ENCODE measurements at regions not wholly inside any gene's neighbourhood (a gene's known extent, or its start where the extent isn't known, plus 50 kb on each side); places are given as distances from the start of the nearest gene placed in this dataset.

DNA sequence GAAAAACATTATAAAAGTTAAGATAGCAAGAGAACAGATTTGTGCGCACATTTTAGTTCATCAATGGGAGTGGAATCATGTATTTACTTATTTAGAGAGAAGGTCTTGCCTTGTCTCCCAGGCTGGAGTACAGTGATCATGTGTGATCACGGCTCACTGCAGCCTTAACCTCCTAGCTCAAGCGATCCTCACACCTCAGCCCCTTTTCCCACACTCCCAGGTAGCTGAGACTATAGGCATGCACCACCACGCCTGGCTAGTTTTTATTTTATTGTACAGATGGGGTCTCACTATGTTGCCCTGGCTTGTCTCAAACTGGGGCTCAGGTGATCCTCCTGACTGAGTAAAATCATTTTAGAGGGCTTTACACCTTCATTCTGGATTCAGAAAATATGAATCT, 72.3 kb upstream of the ADGRF1 start:
- TF ChIP-seq PRDM10 (IDR thresholded peaks at IDR 0.05; ENCODE audit: partially characterized antibody): no peak
- TF ChIP-seq, protein P1, sequence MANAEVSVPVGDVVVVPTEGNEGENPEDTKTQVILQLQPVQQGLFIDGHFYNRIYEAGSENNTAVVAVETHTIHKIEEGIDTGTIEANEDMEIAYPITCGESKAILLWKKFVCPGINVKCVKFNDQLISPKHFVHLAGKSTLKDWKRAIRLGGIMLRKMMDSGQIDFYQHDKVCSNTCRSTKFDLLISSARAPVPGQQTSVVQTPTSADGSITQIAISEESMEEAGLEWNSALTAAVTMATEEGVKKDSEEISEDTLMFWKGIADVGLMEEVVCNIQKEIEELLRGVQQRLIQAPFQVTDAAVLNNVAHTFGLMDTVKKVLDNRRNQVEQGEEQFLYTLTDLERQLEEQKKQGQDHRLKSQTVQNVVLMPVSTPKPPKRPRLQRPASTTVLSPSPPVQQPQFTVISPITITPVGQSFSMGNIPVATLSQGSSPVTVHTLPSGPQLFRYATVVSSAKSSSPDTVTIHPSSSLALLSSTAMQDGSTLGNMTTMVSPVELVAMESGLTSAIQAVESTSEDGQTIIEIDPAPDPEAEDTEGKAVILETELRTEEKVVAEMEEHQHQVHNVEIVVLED (CRISPR knock-in tag; IDR thresholded peaks at IDR 0.05): no peak
- TF ChIP-seq CTCF (IDR thresholded peaks at IDR 0.05 in 2 of 3, conservative IDR thresholded peaks at IDR 0.05 in 1 of 3; ENCODE audit: insufficient read depth in 2 of 3, low read depth in 1 of 3, low read length in 3 of 3): no peak
- no peak for TF ChIP-seq NRF1 (conservative IDR thresholded peaks at IDR 0.05 in 1 of 2, IDR thresholded peaks at IDR 0.05 in 1 of 2)
- no peak for TF ChIP-seq RHOXF2B (CRISPR knock-in tag; conservative IDR thresholded peaks at IDR 0.05)
- TF ChIP-seq CBX3 (IDR thresholded peaks at IDR 0.05; ENCODE audit: borderline replicate concordance in 1 of 2, low read length in 2 of 2): no peak
- TF ChIP-seq POLR2A (conservative IDR thresholded peaks at IDR 0.05): no peak
- no peak for TF ChIP-seq KAT7 (CRISPR knock-in tag; IDR thresholded peaks at IDR 0.05; ENCODE audit: borderline replicate concordance)
- TF ChIP-seq ZNF23 (CRISPR knock-in tag; IDR thresholded peaks at IDR 0.05): no peak
- TF ChIP-seq POLR2AphosphoS5 (IDR thresholded peaks at IDR 0.05; ENCODE audit: control insufficient read depth, insufficient read depth, low read depth, low read length): no peak
- no peak for TF ChIP-seq JUN (IDR thresholded peaks at IDR 0.05; ENCODE audit: borderline replicate concordance, low read depth, low read length)
- TF ChIP-seq JUN (CRISPR knock-in tag; IDR thresholded peaks at IDR 0.05; ENCODE audit: borderline replicate concordance): no peak
- TF ChIP-seq FOS (IDR thresholded peaks at IDR 0.05; ENCODE audit: extremely low read depth, insufficient read length): no peak
- no peak for TF ChIP-seq EZH2 (IDR thresholded peaks at IDR 0.05; ENCODE audit: borderline replicate concordance, low read depth, low read length)
- no peak for TF ChIP-seq ZNF717 (CRISPR knock-in tag; IDR thresholded peaks at IDR 0.05)
